ENCODE measurements at regions not wholly inside any gene's neighbourhood (a gene's known extent, or its start where the extent isn't known, plus 50 kb on each side); places are given as distances from the start of the nearest gene placed in this dataset.
"Not testable (repeated sequence)": the region's sequence is repeated elsewhere in the genome, so short reads cannot be mapped to it uniquely, and the experiment has no call there.

- Histone ChIP-seq H3K9ac (ENCODE audit: low read depth, low read length) (no peak overlapping the region), H4K20me1 (ENCODE audit: insufficient read depth, low read length) (no peaks in the 10 kb centered on the region), H3K27me3 (ENCODE audit: insufficient read depth, low read length, poor library complexity) (peaks cover 3% of the 10 kb centered on the region), H3K36me3 (ENCODE audit: insufficient read depth, low read length) (no peaks in the 10 kb centered on the region), H3K27ac (ENCODE audit: low read length) (no peak overlapping the region), H3K4me1 (ENCODE audit: insufficient read depth, low read length) (no peaks in the 10 kb centered on the region), H3K4me3 (ENCODE audit: low read depth in 1 of 2, low read length in 2 of 2) (no peak overlapping the region), H3K4me2 (ENCODE audit: insufficient read depth, low read length) (no peak overlapping the region), H3K79me2 (ENCODE audit: insufficient read depth, low read length) (no peaks in the 10 kb centered on the region), H3K9me3 (ENCODE audit: insufficient read depth, low read length, severe bottlenecking) (no peaks in the 10 kb centered on the region), H2AFZ (ENCODE audit: low read depth, low read length) (no peak overlapping the region)
- no peak for TF ChIP-seq EZH2 (IDR thresholded peaks at IDR 0.05; ENCODE audit: borderline replicate concordance, low read depth, low read length, severe bottlenecking)
- TF ChIP-seq CTCF (IDR thresholded peaks at IDR 0.05; ENCODE audit: borderline replicate concordance, extremely low read depth, low read length, poor library complexity, severe bottlenecking) = no peak
- DNase-seq (no peak), ATAC-seq (ENCODE audit: insufficient read depth, low read depth) (no peak)
Measured at GRCh38 chr5:57718155-57718554, 235.5 kb upstream of the ACTBL2 start.

GRCh38 chr5:57717555-57717954, 234.9 kb upstream of the ACTBL2 start:
- Histone ChIP-seq H3K9ac (ENCODE audit: low read depth, low read length) (no peak overlapping the region), H3K36me3 (ENCODE audit: insufficient read depth, low read length) (no peaks in the 10 kb centered on the region), H3K4me3 (ENCODE audit: low read depth in 1 of 2, low read length in 2 of 2) (no peak overlapping the region), H2AFZ (ENCODE audit: low read depth, low read length) (no peak overlapping the region), H3K27ac (ENCODE audit: low read length) (no peak overlapping the region), H3K9me3 (ENCODE audit: insufficient read depth, low read length, severe bottlenecking) (no peaks in the 10 kb centered on the region), H3K4me2 (ENCODE audit: insufficient read depth, low read length) (no peak overlapping the region), H3K27me3 (ENCODE audit: insufficient read depth, low read length, poor library complexity) (peaks cover 3% of the 10 kb centered on the region), H3K79me2 (ENCODE audit: insufficient read depth, low read length) (no peaks in the 10 kb centered on the region), H4K20me1 (ENCODE audit: insufficient read depth, low read length) (no peaks in the 10 kb centered on the region), H3K4me1 (ENCODE audit: insufficient read depth, low read length) (no peaks in the 10 kb centered on the region)
- no peak for TF ChIP-seq CTCF (IDR thresholded peaks at IDR 0.05; ENCODE audit: borderline replicate concordance, extremely low read depth, low read length, poor library complexity, severe bottlenecking)
- no peak for TF ChIP-seq EZH2 (IDR thresholded peaks at IDR 0.05; ENCODE audit: borderline replicate concordance, low read depth, low read length, severe bottlenecking)
- ATAC-seq (ENCODE audit: insufficient read depth, low read depth) (no peak), DNase-seq (no peak)

- no peak overlapping the region for H3K9ac ChIP-seq (ENCODE audit: low read depth, low read length)
- H3K27me3 ChIP-seq (ENCODE audit: insufficient read depth, low read length, poor library complexity) = no peaks in the 10 kb centered on the region
- H3K79me2 ChIP-seq (ENCODE audit: insufficient read depth, low read length) = no peaks in the 10 kb centered on the region
- H3K4me1 ChIP-seq (ENCODE audit: insufficient read depth, low read length) = no peaks in the 10 kb centered on the region
- H3K4me3 ChIP-seq (ENCODE audit: low read depth in 1 of 2, low read length in 2 of 2) = no peak overlapping the region
- H3K27ac ChIP-seq (ENCODE audit: low read length) = no peak overlapping the region
- no peaks in the 10 kb centered on the region for H3K9me3 ChIP-seq (ENCODE audit: insufficient read depth, low read length, severe bottlenecking)
- ATAC-seq (ENCODE audit: insufficient read depth, low read depth) (no peak), DNase-seq (no peak)
- no peak overlapping the region for H3K4me2 ChIP-seq (ENCODE audit: insufficient read depth, low read length)
- TF ChIP-seq EZH2 (IDR thresholded peaks at IDR 0.05; ENCODE audit: borderline replicate concordance, low read depth, low read length, severe bottlenecking) = no peak
- no peak for TF ChIP-seq CTCF (IDR thresholded peaks at IDR 0.05; ENCODE audit: borderline replicate concordance, extremely low read depth, low read length, poor library complexity, severe bottlenecking)
- no peaks in the 10 kb centered on the region for H4K20me1 ChIP-seq (ENCODE audit: insufficient read depth, low read length)
- no peaks in the 10 kb centered on the region for H3K36me3 ChIP-seq (ENCODE audit: insufficient read depth, low read length)
- no peak overlapping the region for H2AFZ ChIP-seq (ENCODE audit: low read depth, low read length)
Measured at GRCh38 chr5:57716661-57717060, 234.1 kb upstream of the ACTBL2 start.

GRCh38 chr5:57715296-57715695, 232.7 kb upstream of the ACTBL2 start:
- Histone ChIP-seq H2AFZ (ENCODE audit: low read depth, low read length) (no peak overlapping the region), H3K27ac (ENCODE audit: low read length) (no peak overlapping the region), H3K4me2 (ENCODE audit: insufficient read depth, low read length) (no peak overlapping the region), H3K9ac (ENCODE audit: low read depth, low read length) (no peak overlapping the region), H3K4me1 (ENCODE audit: insufficient read depth, low read length) (no peaks in the 10 kb centered on the region), H3K4me3 (ENCODE audit: low read depth in 1 of 2, low read length in 2 of 2) (no peak overlapping the region), H4K20me1 (ENCODE audit: insufficient read depth, low read length) (no peaks in the 10 kb centered on the region), H3K79me2 (ENCODE audit: insufficient read depth, low read length) (no peaks in the 10 kb centered on the region), H3K27me3 (ENCODE audit: insufficient read depth, low read length, poor library complexity) (no peaks in the 10 kb centered on the region), H3K9me3 (ENCODE audit: insufficient read depth, low read length, severe bottlenecking) (no peaks in the 10 kb centered on the region), H3K36me3 (ENCODE audit: insufficient read depth, low read length) (no peaks in the 10 kb centered on the region)
- DNase-seq = no peak
- no peak for ATAC-seq (ENCODE audit: insufficient read depth, low read depth)
- no peak for TF ChIP-seq CTCF (IDR thresholded peaks at IDR 0.05; ENCODE audit: borderline replicate concordance, extremely low read depth, low read length, poor library complexity, severe bottlenecking)
- TF ChIP-seq EZH2 (IDR thresholded peaks at IDR 0.05; ENCODE audit: borderline replicate concordance, low read depth, low read length, severe bottlenecking) = no peak

GRCh38 chr5:57713535-57713934, 230.9 kb upstream of the ACTBL2 start:
- not testable (repeated sequence) for H3K4me3 ChIP-seq (ENCODE audit: low read depth in 1 of 2, low read length in 2 of 2); H3K4me2 ChIP-seq (ENCODE audit: insufficient read depth, low read length); H3K27me3 ChIP-seq (ENCODE audit: insufficient read depth, low read length, poor library complexity); H3K9ac ChIP-seq (ENCODE audit: low read depth, low read length); H3K4me1 ChIP-seq (ENCODE audit: insufficient read depth, low read length); H3K36me3 ChIP-seq (ENCODE audit: insufficient read depth, low read length); ATAC-seq (ENCODE audit: insufficient read depth, low read depth); H4K20me1 ChIP-seq (ENCODE audit: insufficient read depth, low read length); H3K79me2 ChIP-seq (ENCODE audit: insufficient read depth, low read length); H2AFZ ChIP-seq (ENCODE audit: low read depth, low read length); H3K27ac ChIP-seq (ENCODE audit: low read length); H3K9me3 ChIP-seq (ENCODE audit: insufficient read depth, low read length, severe bottlenecking); DNase-seq
